GM12891 (cell line): ENCODE measurements at regions not wholly inside any gene's neighbourhood (a gene's known extent, or its start where the extent isn't known, plus 50 kb on each side); places are given as distances from the start of the nearest gene placed in this dataset.

Experiments
- POLR2A ChIP-seq: IDR thresholded peaks from 2 replicates; pipeline ENCODE4 v1.6.1; 2011; ENCODE audit warnings: low read depth, low read length, control low read depth
- POLR2AphosphoS5 ChIP-seq: IDR thresholded peaks from 2 replicates; pipeline ENCODE4 v1.6.1; 2011; ENCODE audit warnings: low read depth, low read length, control low read depth

- TF ChIP-seq POLR2A (no peak), POLR2AphosphoS5 (no peak)
These were observed 820.4 kb downstream of the GALR1 start for GRCh38 chr18:78069784-78070664.
